ENCODE measurements at regions not wholly inside any gene's neighbourhood (a gene's known extent, or its start where the extent isn't known, plus 50 kb on each side); places are given as distances from the start of the nearest gene placed in this dataset.
"Not testable (repeated sequence)": the region's sequence is repeated elsewhere in the genome, so short reads cannot be mapped to it uniquely, and the experiment has no call there.

GRCh38 chr12:89234324-89235114, 117.8 kb downstream of the DUSP6 start:
- Histone ChIP-seq H3K27ac (ENCODE audit: low read depth, low read length) (no peak overlapping the region), H3K4me3 (ENCODE audit: low read depth, low read length) (no peak overlapping the region), H3K36me3 (ENCODE audit: control insufficient read depth, insufficient read depth, low read length) (no peaks in the 10 kb centered on the region), H3K4me1 (ENCODE audit: control insufficient read depth, insufficient read depth, low read length) (no peaks in the 10 kb centered on the region), H3K27me3 (ENCODE audit: control insufficient read depth, insufficient read depth, low read length) (no peaks in the 10 kb centered on the region), H3K9me3 (ENCODE audit: control insufficient read depth, insufficient read depth, low read length) (no peaks in the 10 kb centered on the region)
- DNase-seq (ENCODE audit: low read depth in 4 of 6, low spot score in 6 of 6): no peak
- WGBS (ENCODE audit: insufficient coverage): 63% methylated on average over 2 of the region's 4 CpGs

DNA sequence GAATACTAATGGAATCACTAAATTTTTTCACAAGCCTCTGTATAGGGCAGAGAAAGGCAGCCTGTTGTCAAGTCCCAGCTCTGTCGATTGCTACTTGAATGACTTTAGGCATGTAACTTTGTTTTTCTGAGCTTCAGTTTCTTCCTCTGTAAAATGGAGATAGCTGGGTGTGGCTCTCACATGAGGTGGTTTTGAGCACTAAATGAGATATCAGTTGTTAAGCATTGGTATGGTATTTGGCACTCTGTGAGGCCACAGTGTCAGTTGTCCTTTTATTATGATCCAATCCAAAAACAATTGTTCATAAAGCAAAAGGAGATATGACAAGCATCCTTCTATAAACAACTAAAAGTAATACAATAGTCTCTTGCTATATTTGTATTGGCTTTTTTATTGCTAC, 120.6 kb downstream of the DUSP6 start:
- no peaks in the 10 kb centered on the region for H3K27me3 ChIP-seq (ENCODE audit: control insufficient read depth, insufficient read depth, low read length)
- H3K36me3 ChIP-seq (ENCODE audit: control insufficient read depth, insufficient read depth, low read length): no peaks in the 10 kb centered on the region
- no peak overlapping the region for H3K27ac ChIP-seq (ENCODE audit: low read depth, low read length)
- H3K4me1 ChIP-seq (ENCODE audit: control insufficient read depth, insufficient read depth, low read length): no peaks in the 10 kb centered on the region
- WGBS (ENCODE audit: insufficient coverage): no CpG with 5 or more reads among the region's 1 CpG
- no peak for DNase-seq (ENCODE audit: low read depth in 4 of 6, low spot score in 6 of 6)
- H3K4me3 ChIP-seq (ENCODE audit: low read depth, low read length): no peak overlapping the region
- no peaks in the 10 kb centered on the region for H3K9me3 ChIP-seq (ENCODE audit: control insufficient read depth, insufficient read depth, low read length)

DNA sequence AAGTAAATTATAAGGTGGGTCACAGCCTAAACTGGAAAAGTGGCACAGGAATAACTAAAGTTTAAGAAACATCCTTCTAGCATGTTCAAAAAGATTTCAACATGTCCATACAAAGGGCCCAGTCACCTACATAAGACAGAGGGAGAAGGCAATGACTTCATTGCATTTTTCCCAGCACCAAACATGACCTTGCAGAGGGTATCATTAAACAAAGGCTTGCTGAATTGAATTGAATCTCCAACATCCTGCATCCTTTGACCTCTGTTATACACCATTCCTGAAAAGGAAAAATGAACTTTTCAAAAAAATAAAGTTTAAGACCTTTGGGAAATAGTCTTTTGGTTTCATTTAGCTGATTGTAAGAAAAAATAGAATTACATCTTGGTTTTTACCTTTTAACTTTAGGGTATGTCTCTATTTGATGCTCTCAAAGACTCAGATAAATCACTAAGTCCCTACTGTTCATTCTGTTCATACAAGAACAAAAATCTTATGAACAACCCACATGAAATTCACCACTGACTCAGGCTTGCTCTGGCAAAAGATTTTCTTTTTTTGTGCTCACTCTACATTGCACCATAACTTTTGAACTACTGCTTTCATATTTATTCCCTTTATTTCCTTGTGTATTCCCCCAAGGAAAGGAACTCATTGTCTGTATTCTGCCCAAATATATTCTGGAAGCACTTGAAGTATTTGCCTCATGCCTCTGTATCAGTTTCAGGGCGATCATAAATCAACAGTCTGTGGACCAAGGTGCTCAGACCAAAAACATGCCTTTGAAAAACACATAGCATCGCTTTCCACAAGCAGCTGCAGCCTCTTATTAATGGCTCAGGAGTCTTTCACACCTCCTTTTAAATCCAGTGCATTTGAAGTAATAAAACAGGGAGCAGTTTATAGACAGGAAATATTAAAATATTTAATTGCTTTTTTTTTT, 121.7 kb downstream of the DUSP6 start:
- Histone ChIP-seq H3K4me1 (ENCODE audit: control insufficient read depth, insufficient read depth, low read length) (no peaks in the 10 kb centered on the region), H3K36me3 (ENCODE audit: control insufficient read depth, insufficient read depth, low read length) (no peaks in the 10 kb centered on the region), H3K27me3 (ENCODE audit: control insufficient read depth, insufficient read depth, low read length) (no peaks in the 10 kb centered on the region), H3K9me3 (ENCODE audit: control insufficient read depth, insufficient read depth, low read length) (no peaks in the 10 kb centered on the region), H3K27ac (ENCODE audit: low read depth, low read length) (no peak overlapping the region), H3K4me3 (ENCODE audit: low read depth, low read length) (no peak overlapping the region)
- DNase-seq (ENCODE audit: low read depth in 4 of 6, low spot score in 6 of 6): no peak
- 78% methylated on average over 1 of the region's 2 CpGs for WGBS (ENCODE audit: insufficient coverage)

DNA sequence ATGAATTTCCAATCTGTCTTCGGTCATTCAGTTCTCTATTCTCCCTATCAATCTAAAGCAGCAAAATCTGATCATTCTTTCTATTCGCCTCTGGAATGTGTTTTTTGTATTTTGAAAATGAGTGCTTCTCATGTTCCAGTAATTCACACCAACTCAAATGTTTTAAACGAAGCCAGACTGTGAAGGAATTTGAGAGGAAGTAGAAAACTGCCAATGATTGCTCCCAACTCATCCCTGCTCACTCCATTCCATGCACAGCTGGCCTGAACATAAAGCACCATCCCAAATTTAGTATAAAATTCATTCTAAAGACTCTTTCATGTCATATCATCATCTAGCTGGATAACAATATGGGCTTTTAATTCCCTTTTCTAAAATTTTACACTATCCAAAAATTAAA, 123.8 kb downstream of the DUSP6 start:
- H3K4me1 ChIP-seq (ENCODE audit: control insufficient read depth, insufficient read depth, low read length): no peaks in the 10 kb centered on the region
- H3K36me3 ChIP-seq (ENCODE audit: control insufficient read depth, insufficient read depth, low read length): no peaks in the 10 kb centered on the region
- no CpG with 5 or more reads among the region's 3 CpGs for WGBS (ENCODE audit: insufficient coverage)
- no peak overlapping the region for H3K27ac ChIP-seq (ENCODE audit: low read depth, low read length)
- no peak for DNase-seq (ENCODE audit: low read depth in 4 of 6, low spot score in 6 of 6)
- H3K27me3 ChIP-seq (ENCODE audit: control insufficient read depth, insufficient read depth, low read length): no peaks in the 10 kb centered on the region
- no peak overlapping the region for H3K4me3 ChIP-seq (ENCODE audit: low read depth, low read length)
- no peaks in the 10 kb centered on the region for H3K9me3 ChIP-seq (ENCODE audit: control insufficient read depth, insufficient read depth, low read length)

- Histone ChIP-seq H3K4me1 (ENCODE audit: control insufficient read depth, insufficient read depth, low read length) (no peaks in the 10 kb centered on the region), H3K27ac (ENCODE audit: low read depth, low read length) (no peak overlapping the region), H3K27me3 (ENCODE audit: control insufficient read depth, insufficient read depth, low read length) (no peaks in the 10 kb centered on the region), H3K36me3 (ENCODE audit: control insufficient read depth, insufficient read depth, low read length) (no peaks in the 10 kb centered on the region), H3K9me3 (ENCODE audit: control insufficient read depth, insufficient read depth, low read length) (no peaks in the 10 kb centered on the region), H3K4me3 (ENCODE audit: low read depth, low read length) (no peak overlapping the region)
- 100% methylated on average over 1 of the region's 2 CpGs for WGBS (ENCODE audit: insufficient coverage)
- DNase-seq (ENCODE audit: low read depth in 4 of 6, low spot score in 6 of 6): no peak
Measured at GRCh38 chr12:89227774-89228173, 124.5 kb downstream of the DUSP6 start.

DNA sequence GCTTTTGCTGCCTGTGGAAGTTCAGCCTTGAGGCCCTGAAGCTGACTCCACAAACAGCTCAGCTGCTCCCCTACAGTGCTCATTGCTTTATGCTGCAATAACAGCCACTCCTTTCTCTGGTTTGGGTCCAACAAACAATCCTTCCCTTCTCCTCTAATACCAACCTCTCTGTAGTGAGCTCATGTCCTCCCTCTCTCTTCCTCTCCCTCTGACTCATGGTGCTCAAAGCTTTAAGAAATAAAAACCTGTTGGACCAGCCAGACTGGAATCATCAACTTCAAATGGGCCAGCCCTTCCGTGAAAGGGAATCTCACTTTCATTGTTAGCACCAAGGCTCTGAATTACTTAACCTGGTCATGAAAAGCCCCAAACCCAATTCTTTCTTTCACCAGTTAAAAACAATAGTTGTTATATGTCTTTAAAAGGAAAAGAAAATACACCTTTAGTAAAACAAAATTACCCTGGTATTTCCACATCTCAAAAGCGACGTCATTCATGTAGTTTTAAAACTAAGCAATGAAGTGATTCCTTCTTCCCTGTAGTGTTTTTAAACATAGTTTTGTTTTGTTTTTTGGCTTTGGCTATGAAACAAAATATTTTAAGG, 126.4 kb downstream of the DUSP6 start:
- peak in 1 of 6 donors; percentile 46 for DNase-seq (ENCODE audit: low read depth in 4 of 6, low spot score in 6 of 6)
- H3K27ac ChIP-seq (ENCODE audit: low read depth, low read length): peak overlapping the region; percentile 27
- H3K4me1 ChIP-seq (ENCODE audit: control insufficient read depth, insufficient read depth, low read length): no peaks in the 10 kb centered on the region
- H3K9me3 ChIP-seq (ENCODE audit: control insufficient read depth, insufficient read depth, low read length): no peaks in the 10 kb centered on the region
- no peaks in the 10 kb centered on the region for H3K36me3 ChIP-seq (ENCODE audit: control insufficient read depth, insufficient read depth, low read length)
- no peak overlapping the region for H3K4me3 ChIP-seq (ENCODE audit: low read depth, low read length)
- H3K27me3 ChIP-seq (ENCODE audit: control insufficient read depth, insufficient read depth, low read length): no peaks in the 10 kb centered on the region
- 33% methylated on average over 1 of the region's 3 CpGs for WGBS (ENCODE audit: insufficient coverage)

DNA sequence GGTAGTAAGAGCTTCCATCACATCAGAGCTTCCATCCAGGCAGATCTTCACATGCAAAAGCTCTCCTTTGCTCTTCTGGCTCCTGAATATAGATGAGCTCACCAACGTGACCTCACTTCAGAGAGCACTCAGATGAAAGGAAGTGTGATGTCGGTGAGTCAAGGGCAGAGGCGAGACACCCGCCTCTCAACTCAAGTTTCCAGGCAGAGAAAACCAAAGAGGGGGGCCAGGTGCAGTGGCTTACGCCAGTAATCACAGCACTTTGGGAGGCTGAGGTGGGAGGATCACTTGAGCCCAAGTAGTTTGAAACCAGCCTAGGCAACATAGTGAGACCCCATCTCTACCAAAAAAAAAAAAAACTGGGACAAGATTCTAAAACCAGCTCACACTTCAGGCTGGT, 126.9 kb downstream of the DUSP6 start:
- no peaks in the 10 kb centered on the region for H3K9me3 ChIP-seq (ENCODE audit: control insufficient read depth, insufficient read depth, low read length)
- no peak for DNase-seq (ENCODE audit: low read depth in 4 of 6, low spot score in 6 of 6)
- H3K27me3 ChIP-seq (ENCODE audit: control insufficient read depth, insufficient read depth, low read length): no peaks in the 10 kb centered on the region
- no peak overlapping the region for H3K4me3 ChIP-seq (ENCODE audit: low read depth, low read length)
- no peaks in the 10 kb centered on the region for H3K36me3 ChIP-seq (ENCODE audit: control insufficient read depth, insufficient read depth, low read length)
- H3K4me1 ChIP-seq (ENCODE audit: control insufficient read depth, insufficient read depth, low read length): no peaks in the 10 kb centered on the region
- H3K27ac ChIP-seq (ENCODE audit: low read depth, low read length): no peak overlapping the region
- 68% methylated on average over 5 of the region's 5 CpGs for WGBS (ENCODE audit: insufficient coverage)

DNA sequence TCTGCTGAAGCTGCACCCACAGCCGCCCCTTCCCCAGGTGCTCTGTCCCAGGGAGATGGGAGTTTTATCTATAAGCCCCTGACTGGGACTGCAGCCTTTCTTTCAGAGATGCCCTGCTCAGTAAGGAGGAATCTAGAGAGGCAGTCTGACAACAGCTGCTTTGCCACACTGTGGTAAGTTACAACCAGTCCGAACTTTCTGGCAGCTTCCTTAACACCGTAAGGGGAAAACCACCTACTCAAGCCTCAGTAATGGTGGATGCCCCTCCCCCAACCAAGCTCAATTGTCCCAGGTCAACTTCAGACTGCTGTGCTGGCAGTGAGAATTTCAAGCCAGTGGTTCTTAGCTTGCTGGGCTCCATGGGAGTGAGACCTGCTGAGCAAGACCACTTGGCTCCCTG, 129.7 kb downstream of the DUSP6 start:
- H3K9me3 ChIP-seq (ENCODE audit: control insufficient read depth, insufficient read depth, low read length); H3K4me3 ChIP-seq (ENCODE audit: low read depth, low read length); H3K27ac ChIP-seq (ENCODE audit: low read depth, low read length); H3K4me1 ChIP-seq (ENCODE audit: control insufficient read depth, insufficient read depth, low read length); DNase-seq (ENCODE audit: low read depth in 4 of 6, low spot score in 6 of 6); H3K27me3 ChIP-seq (ENCODE audit: control insufficient read depth, insufficient read depth, low read length); H3K36me3 ChIP-seq (ENCODE audit: control insufficient read depth, insufficient read depth, low read length): not testable (repeated sequence)
- WGBS (ENCODE audit: insufficient coverage): 92% methylated on average over 2 of the region's 3 CpGs

GRCh38 chr12:89217472-89217871, 134.8 kb downstream of the DUSP6 start:
- Histone ChIP-seq H3K27ac (ENCODE audit: low read depth, low read length) (no peak overlapping the region), H3K9me3 (ENCODE audit: control insufficient read depth, insufficient read depth, low read length) (no peaks in the 10 kb centered on the region), H3K4me3 (ENCODE audit: low read depth, low read length) (no peak overlapping the region), H3K27me3 (ENCODE audit: control insufficient read depth, insufficient read depth, low read length) (no peaks in the 10 kb centered on the region), H3K4me1 (ENCODE audit: control insufficient read depth, insufficient read depth, low read length) (no peaks in the 10 kb centered on the region), H3K36me3 (ENCODE audit: control insufficient read depth, insufficient read depth, low read length) (no peaks in the 10 kb centered on the region)
- DNase-seq (ENCODE audit: low read depth in 4 of 6, low spot score in 6 of 6): no peak
- WGBS (ENCODE audit: insufficient coverage): 70% methylated on average over 2 of the region's 2 CpGs
